ENCODE measurements at regions not wholly inside any gene's neighbourhood (a gene's known extent, or its start where the extent isn't known, plus 50 kb on each side); places are given as distances from the start of the nearest gene placed in this dataset.
"Not testable (repeated sequence)": the region's sequence is repeated elsewhere in the genome, so short reads cannot be mapped to it uniquely, and the experiment has no call there.

DNA sequence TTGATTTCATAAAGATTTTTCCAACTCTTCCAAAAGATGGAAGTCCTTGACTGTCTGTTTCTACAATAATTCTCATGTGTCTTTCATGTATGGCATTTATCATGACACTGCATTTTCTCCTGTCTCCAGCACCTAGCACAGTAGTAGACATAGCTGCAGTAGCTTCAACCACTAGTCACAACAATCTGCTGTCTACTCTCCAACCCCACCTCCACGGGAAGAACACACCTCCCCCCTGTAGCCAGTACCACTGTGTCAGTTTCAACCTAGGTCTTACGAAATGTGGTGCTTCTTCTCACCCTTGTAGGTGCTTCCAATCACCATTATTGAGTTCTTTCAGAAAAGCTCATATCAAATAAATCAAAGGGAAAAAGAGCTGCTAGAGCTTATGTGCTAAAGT, 425.1 kb upstream of the ADAMTS5 start:
- DNase-seq (ENCODE audit: low read depth in 2 of 2): no peak

DNA sequence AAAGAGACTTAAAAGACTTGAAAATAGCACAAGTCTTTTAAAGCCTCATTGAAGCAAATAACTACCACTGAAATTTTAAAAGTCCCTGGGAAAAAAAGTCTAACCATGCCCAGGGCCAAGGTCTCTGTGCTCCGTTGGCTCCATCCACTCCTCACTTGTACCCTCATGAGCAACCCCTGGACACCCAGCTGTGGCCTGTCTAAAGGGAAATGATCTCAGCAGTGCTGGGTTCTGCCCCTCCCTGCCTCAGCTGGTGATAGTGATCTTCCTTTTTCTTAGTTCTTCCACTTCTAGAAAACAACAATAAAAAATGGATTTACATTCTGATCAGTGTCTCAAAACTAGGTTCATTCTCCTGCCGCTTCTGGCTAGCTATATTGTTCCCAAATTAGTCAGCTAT, 423.5 kb upstream of the ADAMTS5 start:
- DNase-seq (ENCODE audit: low read depth in 2 of 2): no peak

DNA sequence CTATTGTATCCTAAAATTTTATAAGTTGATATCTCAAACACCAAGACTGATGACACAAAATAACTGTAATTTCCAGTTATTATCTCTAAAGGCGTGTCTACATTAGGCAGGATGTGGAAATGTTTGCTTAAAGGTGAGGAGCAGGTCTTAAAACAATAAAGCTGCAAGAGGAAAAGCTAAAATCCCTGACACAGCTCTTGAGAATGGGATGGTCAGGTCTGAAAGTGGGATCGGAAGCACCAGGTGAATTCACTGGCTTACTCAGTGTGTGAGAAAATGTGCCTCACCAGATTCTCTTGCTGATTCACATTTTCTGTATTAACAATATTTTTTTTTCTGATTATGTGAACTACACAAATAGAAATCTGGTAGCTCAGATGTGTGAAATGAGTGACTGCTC, 421.9 kb upstream of the ADAMTS5 start:
- DNase-seq (ENCODE audit: low read depth in 2 of 2): no peak

DNA sequence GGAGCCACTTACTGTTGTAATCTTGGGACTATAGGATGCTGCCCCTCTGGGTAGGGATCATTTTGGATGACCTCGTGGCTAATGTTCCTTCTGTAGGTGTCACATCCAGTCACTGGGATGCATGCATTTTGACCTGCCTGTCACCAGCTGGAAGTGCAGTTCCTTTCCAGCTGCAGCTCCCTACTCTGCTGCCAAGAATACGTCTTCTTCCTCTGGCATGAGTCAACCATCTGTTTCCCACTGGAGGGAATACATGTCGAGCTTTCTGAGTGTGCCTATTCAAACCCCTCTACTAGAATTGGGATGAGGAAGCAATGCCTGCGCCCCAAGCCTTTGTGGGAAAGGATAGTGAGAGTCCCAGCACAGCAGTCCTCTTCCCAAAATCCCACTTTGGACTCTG, 415.5 kb upstream of the ADAMTS5 start:
- DNase-seq (ENCODE audit: low read depth in 2 of 2): no peak

DNA sequence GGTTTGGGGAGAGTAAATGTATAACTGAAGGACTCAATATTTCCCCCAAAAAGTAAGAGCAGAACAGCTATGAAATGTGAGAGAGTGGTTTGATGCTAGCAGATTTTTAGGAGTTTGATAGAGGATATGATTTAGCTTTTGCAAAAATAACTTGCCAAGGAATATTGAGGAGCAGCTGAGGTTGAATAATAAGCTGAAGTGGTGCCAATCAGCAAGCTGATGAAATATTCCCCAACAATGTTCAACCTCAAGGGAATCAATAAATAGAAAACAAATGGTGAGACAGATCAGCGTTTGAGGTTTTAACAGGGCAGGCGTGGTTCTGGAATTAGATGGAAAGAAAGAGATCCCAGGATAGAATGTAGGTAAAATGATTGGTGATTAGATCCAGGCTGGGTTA, 413.4 kb upstream of the ADAMTS5 start:
- no peak for DNase-seq (ENCODE audit: low read depth in 2 of 2)

DNA sequence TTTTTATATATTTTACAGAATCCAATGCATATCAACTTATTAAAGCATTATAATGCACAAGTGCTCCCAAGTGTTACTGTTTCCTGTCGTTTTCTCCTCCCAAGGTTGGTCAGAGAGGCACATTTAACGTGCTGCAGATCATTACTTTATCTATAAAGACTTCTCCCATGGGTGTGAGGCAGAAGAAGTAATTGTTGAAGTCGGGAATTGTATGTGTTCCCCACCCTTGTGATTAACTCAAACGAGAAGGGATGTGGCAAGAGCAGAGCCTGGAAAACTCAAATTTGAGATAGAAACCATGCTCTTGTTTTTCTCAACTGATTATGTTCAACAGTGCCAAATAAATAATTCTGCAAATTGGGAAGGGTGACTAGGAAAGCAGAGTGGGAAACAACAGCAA, 412.5 kb upstream of the ADAMTS5 start:
- no peak for DNase-seq (ENCODE audit: low read depth in 2 of 2)

DNA sequence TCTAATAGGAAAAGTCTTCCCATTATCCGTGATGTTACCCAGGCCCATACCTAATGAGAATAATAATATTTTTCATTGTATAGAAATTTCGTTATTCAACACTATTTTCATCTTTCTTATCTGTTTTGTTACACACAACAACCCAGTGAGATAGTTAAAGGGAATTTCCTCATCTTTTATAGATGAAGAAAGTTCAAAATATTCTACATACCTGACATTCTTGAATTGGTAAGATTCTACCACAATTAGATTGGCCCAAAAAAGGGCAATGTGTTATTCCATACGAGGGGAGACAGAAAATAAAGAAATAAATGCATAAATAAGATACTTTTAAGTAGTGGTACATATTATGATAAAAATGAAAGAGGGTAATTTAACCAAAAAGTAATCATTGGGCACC, 405.5 kb upstream of the ADAMTS5 start:
- no peak for DNase-seq (ENCODE audit: low read depth in 2 of 2)

DNA sequence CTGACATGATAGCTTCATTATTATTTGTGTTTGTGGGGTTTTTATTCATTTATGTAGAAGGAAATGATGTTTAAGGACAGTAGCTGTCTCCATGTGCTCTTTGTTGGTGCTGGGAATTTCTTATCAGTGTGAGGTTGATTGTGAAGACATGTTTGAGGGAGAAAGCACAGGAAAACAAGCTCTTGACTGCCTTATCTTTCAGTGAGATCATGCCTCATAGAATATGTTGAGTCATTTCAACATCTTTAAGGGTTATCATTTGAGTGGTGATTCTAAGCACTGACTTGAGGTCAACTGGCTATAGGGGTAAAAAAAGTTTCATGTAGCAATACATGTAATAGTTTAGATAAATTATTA, 405.1 kb upstream of the ADAMTS5 start:
- DNase-seq (ENCODE audit: low read depth in 2 of 2): no peak

DNA sequence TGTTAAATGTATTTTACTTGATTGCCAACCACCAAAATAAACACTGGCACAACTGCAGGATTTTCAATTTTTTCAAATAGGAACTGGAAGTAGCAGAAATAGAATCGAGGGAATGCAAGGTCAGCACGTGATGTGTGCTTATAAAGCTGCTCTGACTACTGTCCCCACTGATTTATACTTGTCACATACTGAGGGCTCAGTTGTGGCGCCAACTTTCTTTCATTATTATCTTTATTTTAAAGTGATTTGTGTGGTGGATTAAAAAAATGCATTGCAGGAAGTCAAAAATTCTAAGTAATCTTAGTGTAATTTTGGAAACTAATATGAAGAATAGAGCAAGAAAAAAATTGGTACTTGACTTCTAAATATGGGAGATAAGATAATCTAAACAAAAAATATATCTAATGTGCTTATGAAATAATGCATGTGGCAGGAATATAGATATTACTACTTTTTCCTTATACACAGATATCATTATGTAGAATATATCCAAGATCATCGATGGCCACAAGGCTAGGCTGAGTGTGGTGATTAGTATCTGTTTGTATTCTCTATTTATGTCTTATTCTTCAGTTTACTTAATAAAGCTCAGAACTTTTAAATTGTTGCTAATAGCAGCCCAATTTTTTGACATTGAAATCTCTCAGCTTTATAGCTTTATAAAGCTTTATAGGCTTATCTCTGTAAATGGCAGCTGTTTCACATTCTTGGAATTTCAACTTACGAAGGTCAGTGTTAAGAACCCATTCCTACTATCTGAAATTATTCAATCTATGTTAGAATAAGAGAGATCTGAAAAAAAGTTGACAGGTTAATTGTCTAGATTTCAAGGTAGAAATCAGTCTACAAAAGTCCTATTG, 404.5 kb upstream of the ADAMTS5 start:
- DNase-seq (ENCODE audit: low read depth in 2 of 2): no peak

DNA sequence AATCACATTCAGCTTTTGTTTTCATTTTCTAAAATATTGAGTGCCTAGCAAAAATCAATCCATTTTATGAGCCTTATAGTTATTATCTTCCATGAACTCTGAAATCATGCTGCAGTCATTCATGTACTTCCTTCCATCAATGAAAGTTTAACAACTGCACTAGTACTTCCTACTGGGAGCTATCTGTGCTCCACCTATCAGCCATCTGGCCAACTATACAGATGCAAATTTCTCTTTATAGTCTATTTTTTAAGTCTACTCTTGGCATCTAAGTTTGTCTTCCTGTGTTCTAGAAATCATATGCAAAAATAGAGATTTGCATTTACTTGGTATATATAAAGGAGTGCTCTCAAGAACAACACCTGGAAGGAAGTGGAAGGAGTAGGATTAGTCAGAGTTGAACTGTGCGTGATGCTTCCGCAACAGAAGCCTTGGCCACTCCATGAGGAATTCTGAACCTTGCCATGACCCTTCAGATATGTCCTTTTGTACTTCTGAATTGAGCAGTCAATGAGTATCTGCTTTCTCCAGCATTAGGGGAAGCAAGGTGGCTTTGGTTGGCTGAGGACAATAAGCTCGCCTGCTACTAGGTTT, 403.2 kb upstream of the ADAMTS5 start:
- DNase-seq (ENCODE audit: low read depth in 2 of 2): no peak

DNA sequence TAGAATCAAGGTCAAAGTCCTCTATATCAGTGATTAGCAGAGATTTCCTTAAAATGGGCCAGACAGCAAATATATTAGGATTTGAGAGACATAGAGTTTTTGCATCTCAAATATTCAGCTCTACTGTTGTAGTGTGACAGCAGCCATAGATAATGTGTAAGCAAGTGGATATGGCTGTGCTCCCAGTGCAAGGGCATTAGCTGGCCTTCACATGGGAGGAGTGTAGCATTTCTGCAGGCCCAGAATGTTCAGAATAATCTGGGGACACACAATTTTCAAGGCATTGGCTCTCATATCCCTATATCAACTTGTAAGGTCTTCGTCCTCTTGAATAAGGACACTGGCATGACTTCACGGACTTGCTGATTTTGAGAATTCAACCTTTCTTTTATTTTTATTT, 402.3 kb upstream of the ADAMTS5 start:
- DNase-seq (ENCODE audit: low read depth in 2 of 2): no peak

DNA sequence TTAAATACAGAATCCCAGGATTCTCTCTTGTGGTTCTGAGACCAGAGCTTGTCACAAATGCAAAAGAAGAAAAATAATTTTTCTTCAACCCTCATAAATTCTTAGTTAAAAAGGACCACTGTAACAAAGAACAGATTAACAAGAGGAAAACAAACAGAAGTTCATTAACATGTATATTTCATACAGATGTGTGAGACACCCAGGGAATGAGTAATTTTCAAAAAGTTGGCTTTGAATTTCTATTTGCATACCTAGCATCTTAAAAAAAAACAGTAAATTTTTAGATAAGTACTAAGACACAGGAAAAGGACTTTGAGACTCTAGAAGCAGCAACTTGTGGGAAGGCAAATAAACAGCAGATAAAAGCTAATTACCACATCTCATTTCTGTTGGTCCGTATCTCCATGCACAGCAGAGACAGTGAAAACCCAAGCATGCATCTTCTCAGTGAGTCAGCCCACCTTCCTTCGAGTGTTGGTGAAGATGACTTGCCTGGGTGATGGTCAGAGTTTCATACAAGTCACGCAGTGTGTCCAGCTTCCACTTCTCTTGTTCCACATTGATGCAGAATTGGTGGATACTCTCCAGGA, 399.9 kb upstream of the ADAMTS5 start:
- DNase-seq (ENCODE audit: low read depth in 2 of 2): no peak

DNA sequence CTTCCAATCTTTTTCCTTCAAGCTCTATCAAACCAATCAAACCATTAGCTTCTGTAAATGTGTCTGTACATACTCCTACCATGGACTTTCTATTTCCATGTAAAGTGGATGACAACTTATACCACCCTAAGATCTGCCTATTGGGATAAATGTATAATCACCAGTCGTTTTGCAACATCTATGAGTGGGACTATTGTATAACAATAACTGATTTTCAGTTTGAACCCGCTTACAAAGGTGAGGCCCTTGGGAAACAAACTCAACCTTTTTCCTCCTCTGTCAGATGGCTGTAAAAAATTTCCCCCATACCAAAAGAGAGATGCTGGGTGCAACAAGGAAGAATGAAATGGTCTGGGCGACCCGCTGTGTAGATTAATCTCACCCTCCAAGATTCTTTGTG, 399.1 kb upstream of the ADAMTS5 start:
- DNase-seq (ENCODE audit: low read depth in 2 of 2): no peak

DNA sequence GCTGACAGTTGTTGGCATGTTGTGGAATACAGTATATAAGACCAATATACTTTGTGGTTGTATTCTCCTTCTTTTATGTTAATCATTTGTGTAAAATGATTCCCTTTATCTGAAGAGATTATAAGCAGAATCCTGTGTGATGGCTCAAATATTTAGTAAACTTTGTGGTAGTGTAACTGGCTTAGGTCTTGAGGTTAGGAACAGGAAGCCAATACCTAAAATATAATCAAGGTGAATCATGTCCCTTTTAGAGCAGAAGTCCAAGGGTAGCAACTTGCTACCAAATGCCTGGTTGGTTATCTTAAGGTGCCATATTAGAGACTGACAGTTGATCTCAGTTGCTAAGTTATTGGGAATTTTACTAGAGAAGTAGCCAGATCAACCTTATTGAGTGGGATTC, 398.5 kb upstream of the ADAMTS5 start:
- DNase-seq (ENCODE audit: low read depth in 2 of 2): no peak

DNA sequence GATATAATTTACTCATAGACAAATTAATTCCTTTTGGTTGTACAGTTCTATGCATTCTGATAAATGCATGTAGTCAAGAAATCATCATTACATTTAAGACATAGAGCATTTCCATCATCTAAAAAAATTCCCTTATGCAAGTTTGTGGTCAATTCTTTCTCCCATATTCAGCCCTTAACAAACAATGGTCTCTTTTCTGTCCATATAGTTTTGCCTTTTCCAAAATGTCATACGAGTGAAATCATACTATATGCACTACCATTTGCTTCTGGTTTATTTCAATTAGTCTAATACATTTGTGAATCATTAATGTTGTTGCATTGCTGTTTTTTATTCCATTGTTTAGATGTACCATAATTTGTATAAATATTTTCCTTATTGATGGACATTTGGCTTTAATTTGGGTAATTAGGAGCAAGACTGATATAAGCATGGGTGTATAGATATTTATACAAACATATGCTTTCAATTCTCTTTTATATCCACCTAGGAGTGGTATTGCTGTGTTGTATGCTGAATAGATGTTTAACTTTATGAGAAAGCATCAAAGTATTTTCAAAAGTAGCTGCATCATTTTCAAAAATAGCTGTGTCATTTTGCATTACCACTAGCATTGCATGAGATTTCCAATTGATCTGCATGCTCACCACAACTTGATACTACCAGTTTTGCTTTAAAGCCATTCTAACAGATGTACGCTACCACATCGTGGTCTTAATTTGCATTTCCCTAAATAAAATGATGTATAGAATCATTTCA, 397.0 kb upstream of the ADAMTS5 start:
- DNase-seq (ENCODE audit: low read depth in 2 of 2): no peak

DNA sequence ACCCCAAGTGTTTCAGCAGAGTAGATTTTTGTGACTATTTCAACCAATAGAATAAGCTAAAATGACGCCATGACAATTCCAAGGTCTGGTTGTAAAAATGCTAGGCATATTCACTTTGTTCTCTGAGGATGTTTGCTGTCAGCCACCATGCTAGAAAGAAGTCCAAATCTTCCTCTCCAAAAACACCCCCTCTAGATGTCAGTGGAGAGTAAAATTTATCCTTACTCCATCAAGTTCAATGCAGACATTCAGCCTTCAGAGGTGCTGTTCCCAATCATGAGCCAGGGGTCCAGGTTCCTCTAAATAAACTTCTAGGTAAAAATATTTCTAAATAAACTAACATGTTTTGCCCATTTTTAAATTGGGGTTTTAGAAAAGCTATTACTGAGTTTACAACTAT, 395.4 kb upstream of the ADAMTS5 start:
- DNase-seq (ENCODE audit: low read depth in 2 of 2): no peak

DNA sequence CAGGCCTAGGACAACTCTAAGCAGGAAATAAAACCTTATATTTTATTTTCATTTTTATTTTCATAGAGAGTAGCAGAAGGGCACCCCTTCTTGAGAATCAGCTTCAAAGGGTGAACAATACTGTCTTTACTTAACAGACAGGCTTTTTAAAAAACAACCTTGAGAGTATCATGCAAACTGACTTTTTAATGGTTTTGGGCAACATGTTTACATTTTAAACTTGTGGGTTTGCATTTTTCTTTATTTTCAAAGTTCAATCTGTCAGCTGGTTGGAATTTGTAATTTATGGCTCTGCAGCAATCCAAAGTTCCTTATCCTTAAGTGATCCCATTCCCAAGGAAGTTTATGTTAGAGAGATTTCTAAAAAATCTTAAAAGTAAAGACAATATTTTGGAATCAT, 392.3 kb upstream of the ADAMTS5 start:
- no peak for DNase-seq (ENCODE audit: low read depth in 2 of 2)

DNA sequence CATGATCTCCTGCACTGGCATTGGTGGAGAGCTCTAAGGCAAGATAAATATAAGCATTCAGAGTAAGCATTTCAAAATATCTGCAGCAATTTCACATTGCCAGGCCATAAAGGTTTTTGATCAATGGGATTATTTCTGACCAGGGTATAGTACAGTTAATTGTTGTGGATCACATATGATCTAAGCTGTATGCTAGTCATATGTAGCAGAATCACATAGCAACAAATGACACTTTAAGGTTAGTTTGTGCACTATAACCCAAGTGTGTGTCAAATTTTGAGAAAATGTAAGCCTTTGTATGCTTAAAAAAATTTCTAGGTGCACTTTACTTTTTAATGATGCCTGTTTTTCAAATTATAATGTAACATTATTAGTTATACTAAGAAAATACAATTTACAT, 386.0 kb upstream of the ADAMTS5 start:
- no peak for DNase-seq (ENCODE audit: low read depth in 2 of 2)

DNA sequence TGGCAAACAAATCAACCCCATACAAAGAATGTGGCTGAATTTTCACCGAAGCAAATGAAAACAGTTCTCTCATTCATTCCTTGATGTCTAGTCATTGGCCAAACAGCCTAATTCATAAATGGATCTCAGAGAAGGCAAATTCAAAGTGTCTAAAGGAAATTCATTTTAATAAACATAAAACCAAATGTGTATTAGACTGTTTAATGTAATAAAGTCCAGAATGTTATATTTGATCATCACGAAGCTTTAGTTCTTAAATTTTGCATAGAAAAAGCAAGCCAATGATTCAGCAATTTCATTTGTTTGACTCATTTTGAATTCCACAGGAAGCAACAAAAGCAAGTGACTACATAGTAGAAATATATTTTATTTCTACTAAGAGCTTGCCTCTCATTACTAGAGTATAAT, 379.2 kb upstream of the ADAMTS5 start:
- DNase-seq (ENCODE audit: low read depth in 2 of 2): no peak

DNA sequence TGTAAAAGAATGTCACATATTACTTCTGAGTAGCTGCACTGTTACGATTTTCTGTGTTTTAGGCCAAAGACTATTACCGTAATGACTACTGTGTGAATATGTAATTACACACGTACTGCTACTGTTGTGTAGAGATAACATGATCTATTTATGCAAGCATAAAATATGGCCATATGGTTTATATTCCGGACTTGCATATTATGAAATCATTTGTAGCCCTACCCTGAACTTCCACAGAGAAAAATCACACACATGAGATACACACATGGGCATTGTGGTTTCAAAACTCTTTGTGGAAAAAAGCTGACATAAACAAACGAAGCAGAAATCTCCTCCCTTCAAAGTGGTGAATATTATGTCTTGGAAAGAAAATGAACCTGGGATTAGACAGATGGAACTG, 373.0 kb upstream of the ADAMTS5 start:
- no peak for DNase-seq (ENCODE audit: low read depth in 2 of 2)

DNA sequence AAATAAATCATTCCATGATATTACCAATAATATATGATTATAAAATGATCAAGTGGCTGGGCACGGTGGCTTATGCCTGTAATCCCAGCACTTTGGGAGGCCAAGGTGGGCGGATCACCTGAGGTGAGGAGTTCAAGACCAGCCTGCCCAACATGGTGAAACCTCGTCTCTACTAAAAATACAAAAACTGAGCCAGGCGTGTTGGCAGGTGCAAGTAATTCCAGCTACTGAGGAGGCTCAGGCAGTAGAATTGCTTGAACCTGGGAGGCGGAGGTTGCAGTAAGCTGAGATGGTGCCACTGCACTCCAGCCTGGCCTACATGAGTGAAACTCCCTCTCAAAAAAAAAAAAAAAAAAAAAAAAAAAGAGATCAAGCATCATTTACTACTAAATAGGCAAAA, 371.1 kb upstream of the ADAMTS5 start:
- not testable (repeated sequence) for DNase-seq (ENCODE audit: low read depth in 2 of 2)

DNA sequence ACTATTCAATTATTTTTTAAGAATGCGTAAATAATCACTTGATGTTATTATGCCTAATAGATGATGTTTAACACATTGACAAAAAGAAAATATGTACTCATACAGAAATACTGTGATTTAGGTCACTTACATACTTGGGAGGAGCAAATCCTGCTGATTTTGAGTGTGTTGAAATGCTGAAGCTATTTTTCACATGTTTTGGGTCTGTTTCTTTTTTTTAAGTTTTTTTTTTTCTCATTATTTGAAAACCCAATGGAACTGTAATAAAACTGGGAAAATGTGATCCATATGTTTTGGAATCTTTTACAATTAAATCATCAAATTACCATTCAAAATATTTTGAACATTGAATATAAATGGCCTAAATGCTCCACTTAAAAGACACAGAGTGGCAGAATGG, 366.2 kb upstream of the ADAMTS5 start:
- no peak for DNase-seq (ENCODE audit: low read depth in 2 of 2)

Data from stimulated activated CD8-positive, alpha-beta memory T cell treated with anti-CD3 and anti-CD28 coated beads, Interleukin-7, amount 100 ng/mL, for 4 hours (primary cell).